ENCODE measurements at regions not wholly inside any gene's neighbourhood (a gene's known extent, or its start where the extent isn't known, plus 50 kb on each side); places are given as distances from the start of the nearest gene placed in this dataset.

- H3K36me3 ChIP-seq (ENCODE audit: control insufficient read depth in 2 of 3, insufficient read depth in 3 of 3, low read length in 3 of 3) = no peaks in the 10 kb centered on the region
- H3K27me3 ChIP-seq (ENCODE audit: control insufficient read depth in 2 of 2, insufficient read depth in 2 of 2, low read length in 2 of 2) = no peaks in the 10 kb centered on the region
- H3K4me1 Mint-ChIP-seq = peaks cover 0 to 1% (median 0%) of the 10 kb centered on the region in 7 donors
- no peaks in the 10 kb centered on the region for H3K27me3 Mint-ChIP-seq
- no peak for ATAC-seq
- DNase-seq = no peak
- H3K9me3 Mint-ChIP-seq = peaks cover 0 to 18% (median 2%) of the 10 kb centered on the region in 11 donors
- H3K4me3 Mint-ChIP-seq = no peak overlapping the region
- no peak overlapping the region for H3K4me3 ChIP-seq (ENCODE audit: low read length)
- no peak overlapping the region for H3K27ac ChIP-seq (ENCODE audit: low read depth, low read length)
- POLR2A ChIA-PET = no interaction called here
- no peaks in the 10 kb centered on the region for H3K9me3 ChIP-seq (ENCODE audit: control insufficient read depth in 2 of 3, low read length in 3 of 3)
- intact Hi-C loops (cut with micrococcal nuclease) = no loop called here
- H3K36me3 Mint-ChIP-seq = no peaks in the 10 kb centered on the region
- H3K4me1 ChIP-seq (ENCODE audit: control insufficient read depth in 2 of 2, insufficient read depth in 2 of 2, low read length in 2 of 2) = no peaks in the 10 kb centered on the region
- CTCF ChIA-PET = no interaction called here
- no peak overlapping the region for H3K27ac Mint-ChIP-seq
Observed at GRCh38 chr4:136355970-136356369, 1176.3 kb downstream of the PCDH18 start.

- intact Hi-C loops (cut with micrococcal nuclease) = no loop called here
- Histone ChIP-seq H3K36me3 (ENCODE audit: control insufficient read depth in 2 of 3, insufficient read depth in 3 of 3, low read length in 3 of 3) (no peaks in the 10 kb centered on the region), H3K4me3 (ENCODE audit: low read length) (no peak overlapping the region), H3K27ac (ENCODE audit: low read depth, low read length) (no peak overlapping the region), H3K9me3 (ENCODE audit: control insufficient read depth in 2 of 3, low read length in 3 of 3) (no peaks in the 10 kb centered on the region), H3K27me3 (ENCODE audit: control insufficient read depth in 2 of 2, insufficient read depth in 2 of 2, low read length in 2 of 2) (no peaks in the 10 kb centered on the region), H3K4me1 (ENCODE audit: control insufficient read depth in 2 of 2, insufficient read depth in 2 of 2, low read length in 2 of 2) (no peaks in the 10 kb centered on the region)
- no peaks in the 10 kb centered on the region for H3K4me1 Mint-ChIP-seq
- DNase-seq = no peak
- no peaks in the 10 kb centered on the region for H3K36me3 Mint-ChIP-seq
- no peak overlapping the region for H3K27ac Mint-ChIP-seq
- POLR2A ChIA-PET = no interaction called here
- CTCF ChIA-PET = no interaction called here
- no peak for ATAC-seq
- H3K27me3 Mint-ChIP-seq = no peaks in the 10 kb centered on the region
- peaks cover 2 to 18% (median 11%) of the 10 kb centered on the region in 11 donors for H3K9me3 Mint-ChIP-seq
- no peak overlapping the region for H3K4me3 Mint-ChIP-seq
Observed at GRCh38 chr4:136343340-136343739, 1189.0 kb downstream of the PCDH18 start.

GRCh38 chr4:136342666-136343065 is 1189.6 kb downstream of the PCDH18 start:
- H3K4me3 Mint-ChIP-seq = no peak overlapping the region
- no peaks in the 10 kb centered on the region for H3K4me1 Mint-ChIP-seq
- Histone ChIP-seq H3K4me3 (ENCODE audit: low read length) (no peak overlapping the region), H3K27ac (ENCODE audit: low read depth, low read length) (no peak overlapping the region), H3K4me1 (ENCODE audit: control insufficient read depth in 2 of 2, insufficient read depth in 2 of 2, low read length in 2 of 2) (no peaks in the 10 kb centered on the region), H3K36me3 (ENCODE audit: control insufficient read depth in 2 of 3, insufficient read depth in 3 of 3, low read length in 3 of 3) (no peaks in the 10 kb centered on the region), H3K27me3 (ENCODE audit: control insufficient read depth in 2 of 2, insufficient read depth in 2 of 2, low read length in 2 of 2) (no peaks in the 10 kb centered on the region), H3K9me3 (ENCODE audit: control insufficient read depth in 2 of 3, low read length in 3 of 3) (no peaks in the 10 kb centered on the region)
- ATAC-seq = no peak
- intact Hi-C loops (cut with micrococcal nuclease) = no loop called here
- H3K9me3 Mint-ChIP-seq = peaks cover 5 to 20% (median 15%) of the 10 kb centered on the region in 11 donors
- ChIA-PET CTCF (no interaction called here), POLR2A (no interaction called here)
- no peaks in the 10 kb centered on the region for H3K27me3 Mint-ChIP-seq
- no peak for DNase-seq
- H3K36me3 Mint-ChIP-seq = peaks cover 0 to 4% (median 0%) of the 10 kb centered on the region in 5 donors
- H3K27ac Mint-ChIP-seq = no peak overlapping the region

- H3K36me3 Mint-ChIP-seq = peaks cover 0 to 4% (median 0%) of the 10 kb centered on the region in 5 donors
- intact Hi-C loops (cut with micrococcal nuclease) = no loop called here
- H3K27me3 Mint-ChIP-seq = no peaks in the 10 kb centered on the region
- H3K9me3 Mint-ChIP-seq = peaks cover 3 to 24% (median 13%) of the 10 kb centered on the region in 11 donors
- H3K36me3 ChIP-seq (ENCODE audit: control insufficient read depth in 2 of 3, insufficient read depth in 3 of 3, low read length in 3 of 3) = no peaks in the 10 kb centered on the region
- ATAC-seq (no peak), DNase-seq (no peak)
- no peak overlapping the region for H3K4me3 Mint-ChIP-seq
- no peaks in the 10 kb centered on the region for H3K4me1 ChIP-seq (ENCODE audit: control insufficient read depth in 2 of 2, insufficient read depth in 2 of 2, low read length in 2 of 2)
- H3K27ac ChIP-seq (ENCODE audit: low read depth, low read length) = no peak overlapping the region
- no peaks in the 10 kb centered on the region for H3K27me3 ChIP-seq (ENCODE audit: control insufficient read depth in 2 of 2, insufficient read depth in 2 of 2, low read length in 2 of 2)
- no peak overlapping the region for H3K4me3 ChIP-seq (ENCODE audit: low read length)
- no peaks in the 10 kb centered on the region for H3K4me1 Mint-ChIP-seq
- no peaks in the 10 kb centered on the region for H3K9me3 ChIP-seq (ENCODE audit: control insufficient read depth in 2 of 3, low read length in 3 of 3)
- H3K27ac Mint-ChIP-seq = no peak overlapping the region
- POLR2A ChIA-PET = no interaction called here
- CTCF ChIA-PET = no interaction called here
Observed at GRCh38 chr4:136337216-136337615, 1195.1 kb downstream of the PCDH18 start.

- ChIA-PET POLR2A (no interaction called here), CTCF (no interaction called here)
- DNase-seq (no peak), ATAC-seq (no peak)
- no peak overlapping the region for H3K4me3 Mint-ChIP-seq
- no peaks in the 10 kb centered on the region for H3K4me1 ChIP-seq (ENCODE audit: control insufficient read depth in 2 of 2, insufficient read depth in 2 of 2, low read length in 2 of 2)
- intact Hi-C loops (cut with micrococcal nuclease) = no loop called here
- peaks cover 3 to 25% (median 13%) of the 10 kb centered on the region in 11 donors for H3K9me3 Mint-ChIP-seq
- no peaks in the 10 kb centered on the region for H3K27me3 ChIP-seq (ENCODE audit: control insufficient read depth in 2 of 2, insufficient read depth in 2 of 2, low read length in 2 of 2)
- H3K27ac ChIP-seq (ENCODE audit: low read depth, low read length) = no peak overlapping the region
- no peaks in the 10 kb centered on the region for H3K4me1 Mint-ChIP-seq
- no peaks in the 10 kb centered on the region for H3K9me3 ChIP-seq (ENCODE audit: control insufficient read depth in 2 of 3, low read length in 3 of 3)
- no peaks in the 10 kb centered on the region for H3K27me3 Mint-ChIP-seq
- no peak overlapping the region for H3K4me3 ChIP-seq (ENCODE audit: low read length)
- no peak overlapping the region for H3K27ac Mint-ChIP-seq
- no peaks in the 10 kb centered on the region for H3K36me3 ChIP-seq (ENCODE audit: control insufficient read depth in 2 of 3, insufficient read depth in 3 of 3, low read length in 3 of 3)
- peaks cover 0 to 4% (median 0%) of the 10 kb centered on the region in 5 donors for H3K36me3 Mint-ChIP-seq
Observed at GRCh38 chr4:136336479-136336878, 1195.8 kb downstream of the PCDH18 start.

GRCh38 chr4:136329042-136329662 is 1203.1 kb downstream of the PCDH18 start:
- Mint-ChIP-seq H3K4me1 (no peaks in the 10 kb centered on the region), H3K9me3 (peaks cover 0 to 23% (median 3%) of the 10 kb centered on the region in 11 donors), H3K36me3 (peaks cover 0 to 3% (median 0%) of the 10 kb centered on the region in 5 donors), H3K27me3 (no peaks in the 10 kb centered on the region), H3K27ac (no peak overlapping the region), H3K4me3 (no peak overlapping the region)
- DNase-seq (no peak), ATAC-seq (no peak)
- Histone ChIP-seq H3K9me3 (ENCODE audit: control insufficient read depth in 2 of 3, low read length in 3 of 3) (no peaks in the 10 kb centered on the region), H3K4me3 (ENCODE audit: low read length) (no peak overlapping the region), H3K4me1 (ENCODE audit: control insufficient read depth in 2 of 2, insufficient read depth in 2 of 2, low read length in 2 of 2) (no peaks in the 10 kb centered on the region), H3K27me3 (ENCODE audit: control insufficient read depth in 2 of 2, insufficient read depth in 2 of 2, low read length in 2 of 2) (no peaks in the 10 kb centered on the region), H3K27ac (ENCODE audit: low read depth, low read length) (no peak overlapping the region), H3K36me3 (ENCODE audit: control insufficient read depth in 2 of 3, insufficient read depth in 3 of 3, low read length in 3 of 3) (no peaks in the 10 kb centered on the region)
- intact Hi-C loops (cut with micrococcal nuclease) = no loop called here
- CTCF ChIA-PET = no interaction called here
- POLR2A ChIA-PET = no interaction called here

- no peak for DNase-seq
- no peak overlapping the region for H3K4me3 ChIP-seq (ENCODE audit: low read length)
- no peak overlapping the region for H3K4me3 Mint-ChIP-seq
- no peak overlapping the region for H3K27ac ChIP-seq (ENCODE audit: low read depth, low read length)
- peaks cover 0 to 19% (median 2%) of the 10 kb centered on the region in 11 donors for H3K9me3 Mint-ChIP-seq
- POLR2A ChIA-PET = no interaction called here
- H3K27ac Mint-ChIP-seq = no peak overlapping the region
- no peaks in the 10 kb centered on the region for H3K4me1 ChIP-seq (ENCODE audit: control insufficient read depth in 2 of 2, insufficient read depth in 2 of 2, low read length in 2 of 2)
- H3K27me3 ChIP-seq (ENCODE audit: control insufficient read depth in 2 of 2, insufficient read depth in 2 of 2, low read length in 2 of 2) = no peaks in the 10 kb centered on the region
- no peaks in the 10 kb centered on the region for H3K27me3 Mint-ChIP-seq
- ATAC-seq = no peak
- H3K36me3 ChIP-seq (ENCODE audit: control insufficient read depth in 2 of 3, insufficient read depth in 3 of 3, low read length in 3 of 3) = no peaks in the 10 kb centered on the region
- CTCF ChIA-PET = no interaction called here
- peaks cover 0 to 3% (median 0%) of the 10 kb centered on the region in 5 donors for H3K36me3 Mint-ChIP-seq
- intact Hi-C loops (cut with micrococcal nuclease) = no loop called here
- no peaks in the 10 kb centered on the region for H3K9me3 ChIP-seq (ENCODE audit: control insufficient read depth in 2 of 3, low read length in 3 of 3)
- no peaks in the 10 kb centered on the region for H3K4me1 Mint-ChIP-seq
Observed at GRCh38 chr4:136328131-136328530, 1204.2 kb downstream of the PCDH18 start.

Data from naive thymus-derived CD4-positive, alpha-beta T cell (primary cell).